Tibial artery (tissue), 4 donors: ENCODE measurements at regions not wholly inside any gene's neighbourhood (a gene's known extent, or its start where the extent isn't known, plus 50 kb on each side); places are given as distances from the start of the nearest gene placed in this dataset.

Source experiments
- DNase-seq, 2 donors: peaks; one replicate each; pipeline ENCODE4 v3.0.0-alpha.2; 2019
- H3K27ac ChIP-seq, 2 donors: fragments of 200-600 bp; sonication (generic) in 1 of 2; 1 replicate in 1 of 2; 2 replicates in 1 of 2; pipeline ENCODE4 v1.5.1; 2018 to 2019; ENCODE audit warnings: mild to moderate bottlenecking in 1 of 2
- H3K27me3 ChIP-seq, 2 donors: fragments of 200-600 bp; sonication (generic) in 1 of 2; one replicate each; pipeline versions ENCODE4 v1.5.1 to v1.6.0; 2016 to 2019
- H3K36me3 ChIP-seq, 3 donors: fragments of 200-600 bp; sonication (generic) in 2 of 3; one replicate each; pipeline ENCODE4 v1.5.1; 2016 to 2019; ENCODE audit warnings: mild to moderate bottlenecking in 2 of 3
- H3K4me1 ChIP-seq, 4 donors: fragments of 200-600 bp; sonication (generic) in 2 of 4; 1 replicate in 3 of 4; 2 replicates in 1 of 4; pipeline ENCODE4 v1.5.1; 2016 to 2019
- H3K4me3 ChIP-seq, 2 donors: fragments of 200-600 bp; sonication (generic) in 1 of 2; 1 replicate in 1 of 2; 2 replicates in 1 of 2; pipeline ENCODE4 v1.5.1; 2018 to 2019; ENCODE audit warnings: mild to moderate bottlenecking in 2 of 2
- H3K9me3 ChIP-seq, 3 donors: fragments of 200-600 bp; sonication (generic) in 1 of 3; one replicate each; pipeline ENCODE4 v1.5.1; 2016 to 2019
- CTCF ChIP-seq, 2 experiments: fragments of 200-600 bp in 1 of 2; fragments of 450-650 bp in 1 of 2; IDR thresholded peaks; one replicate each; pipeline ENCODE4 v1.5.1; 2017 to 2019; ENCODE audit warnings: antibody characterized with exemption in 2 of 2, mild to moderate bottlenecking in 1 of 2, moderate library complexity in 1 of 2
- intact Hi-C: fragments of 100-400 bp; cut with DNase I; formaldehyde crosslinking; loops from one replicate; pipeline ENCODE4 v1.15.0; 2023; ENCODE audit warnings: low total_unique reads

- Histone ChIP-seq H3K4me3 (no peak overlapping the region), H3K36me3 (no peaks in the 10 kb centered on the region), H3K27ac (no peak overlapping the region), H3K27me3 (no peaks in the 10 kb centered on the region), H3K9me3 (peaks cover 0 to 7% (median 0%) of the 10 kb centered on the region in 3 donors), H3K4me1 (peaks cover 0 to 18% (median 6%) of the 10 kb centered on the region in 4 donors)
- intact Hi-C loops: no loop called here
- no peak for DNase-seq
- TF ChIP-seq CTCF (IDR thresholded peaks at IDR 0.05): no peak
Observed at GRCh38 chr12:18794000-18794399, 56.1 kb downstream of the CAPZA3 start.

- no peak for TF ChIP-seq CTCF (IDR thresholded peaks at IDR 0.05)
- Histone ChIP-seq H3K4me3 (no peak overlapping the region), H3K27me3 (no peaks in the 10 kb centered on the region), H3K36me3 (no peaks in the 10 kb centered on the region), H3K9me3 (no peaks in the 10 kb centered on the region), H3K27ac (no peak overlapping the region), H3K4me1 (peaks cover 0 to 26% (median 9%) of the 10 kb centered on the region in 4 donors)
- DNase-seq: no peak
- intact Hi-C loops: no loop called here
Observed at GRCh38 chr12:18797604-18798003, 59.7 kb downstream of the CAPZA3 start.

- Histone ChIP-seq H3K36me3 (no peaks in the 10 kb centered on the region), H3K27me3 (no peaks in the 10 kb centered on the region), H3K27ac (peak overlapping the region in 1 of 2 donors; percentile 2), H3K9me3 (no peaks in the 10 kb centered on the region), H3K4me3 (no peak overlapping the region), H3K4me1 (peaks cover 0 to 26% (median 9%) of the 10 kb centered on the region in 4 donors)
- no peak for TF ChIP-seq CTCF (IDR thresholded peaks at IDR 0.05)
- no peak for DNase-seq
- intact Hi-C loops: no loop called here
Observed at GRCh38 chr12:18798535-18799361, 60.8 kb downstream of the CAPZA3 start.

GRCh38 chr12:18799561-18799960 lies 61.6 kb downstream of the CAPZA3 start:
- no peak for TF ChIP-seq CTCF (IDR thresholded peaks at IDR 0.05)

GRCh38 chr12:18805516-18806248 lies 67.8 kb downstream of the CAPZA3 start:
- DNase-seq: no peak
- TF ChIP-seq CTCF (IDR thresholded peaks at IDR 0.05): no peak
- Histone ChIP-seq H3K27ac (no peak overlapping the region), H3K4me3 (no peak overlapping the region), H3K4me1 (no peaks in the 10 kb centered on the region), H3K36me3 (no peaks in the 10 kb centered on the region), H3K27me3 (no peaks in the 10 kb centered on the region), H3K9me3 (no peaks in the 10 kb centered on the region)
- intact Hi-C loops: no loop called here

More at GRCh38 chr12:18799561-18799960, 61.6 kb downstream of the CAPZA3 start:
- DNase-seq: no peak
- no peak overlapping the region for H3K4me3 ChIP-seq
- intact Hi-C loops: no loop called here
- H3K9me3 ChIP-seq: no peaks in the 10 kb centered on the region
- H3K4me1 ChIP-seq: peaks cover 0 to 26% (median 9%) of the 10 kb centered on the region in 4 donors
- H3K36me3 ChIP-seq: no peaks in the 10 kb centered on the region
- no peaks in the 10 kb centered on the region for H3K27me3 ChIP-seq
- no peak overlapping the region for H3K27ac ChIP-seq
